Fibroblast of pulmonary artery (primary cell): ENCODE measurements at regions not wholly inside any gene's neighbourhood (a gene's known extent, or its start where the extent isn't known, plus 50 kb on each side); places are given as distances from the start of the nearest gene placed in this dataset.

Experiments
- DNase-seq: peaks from one replicate; pipeline ENCODE4 v3.0.0-alpha.2; 2010; ENCODE audit warnings: low read depth
- H3K4me3 ChIP-seq: replicated peaks from 2 replicates; pipeline ENCODE4 v1.5.1; 2011; ENCODE audit warnings: low read depth, mild to moderate bottlenecking, control low read depth, low read length, moderate library complexity
- TF ChIP-seq, protein P1 (sequence below): IDR thresholded peaks from 2 replicates; pipeline ENCODE4 v1.5.1; 2011; ENCODE audit warnings: mild to moderate bottlenecking, control low read depth, low read length, inconsistent platforms; ENCODE audit errors: missing control alignments

DNA sequence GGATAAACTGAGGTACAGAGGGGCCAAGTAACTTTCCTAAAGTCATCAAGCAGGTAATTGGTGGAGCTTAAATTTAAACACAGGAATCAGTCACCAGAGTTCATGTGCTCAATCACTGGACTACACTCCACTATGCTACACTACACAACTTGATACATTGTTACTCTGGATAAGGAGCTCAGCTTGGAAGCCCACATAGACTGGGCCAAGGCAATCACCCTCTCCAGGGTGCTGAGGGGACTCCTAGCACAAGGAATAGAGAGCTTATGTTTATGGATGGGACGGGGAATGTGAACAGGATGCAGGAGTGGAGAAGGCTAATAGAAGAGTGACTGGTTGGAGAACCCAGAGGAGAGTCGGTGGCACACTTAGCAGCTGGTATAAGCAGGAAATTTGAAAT is 113.5 kb upstream of the NFIB start:
- no peak overlapping the region for H3K4me3 ChIP-seq
- DNase-seq: no peak
- TF ChIP-seq, protein P1, sequence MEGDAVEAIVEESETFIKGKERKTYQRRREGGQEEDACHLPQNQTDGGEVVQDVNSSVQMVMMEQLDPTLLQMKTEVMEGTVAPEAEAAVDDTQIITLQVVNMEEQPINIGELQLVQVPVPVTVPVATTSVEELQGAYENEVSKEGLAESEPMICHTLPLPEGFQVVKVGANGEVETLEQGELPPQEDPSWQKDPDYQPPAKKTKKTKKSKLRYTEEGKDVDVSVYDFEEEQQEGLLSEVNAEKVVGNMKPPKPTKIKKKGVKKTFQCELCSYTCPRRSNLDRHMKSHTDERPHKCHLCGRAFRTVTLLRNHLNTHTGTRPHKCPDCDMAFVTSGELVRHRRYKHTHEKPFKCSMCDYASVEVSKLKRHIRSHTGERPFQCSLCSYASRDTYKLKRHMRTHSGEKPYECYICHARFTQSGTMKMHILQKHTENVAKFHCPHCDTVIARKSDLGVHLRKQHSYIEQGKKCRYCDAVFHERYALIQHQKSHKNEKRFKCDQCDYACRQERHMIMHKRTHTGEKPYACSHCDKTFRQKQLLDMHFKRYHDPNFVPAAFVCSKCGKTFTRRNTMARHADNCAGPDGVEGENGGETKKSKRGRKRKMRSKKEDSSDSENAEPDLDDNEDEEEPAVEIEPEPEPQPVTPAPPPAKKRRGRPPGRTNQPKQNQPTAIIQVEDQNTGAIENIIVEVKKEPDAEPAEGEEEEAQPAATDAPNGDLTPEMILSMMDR: no peak

DNA sequence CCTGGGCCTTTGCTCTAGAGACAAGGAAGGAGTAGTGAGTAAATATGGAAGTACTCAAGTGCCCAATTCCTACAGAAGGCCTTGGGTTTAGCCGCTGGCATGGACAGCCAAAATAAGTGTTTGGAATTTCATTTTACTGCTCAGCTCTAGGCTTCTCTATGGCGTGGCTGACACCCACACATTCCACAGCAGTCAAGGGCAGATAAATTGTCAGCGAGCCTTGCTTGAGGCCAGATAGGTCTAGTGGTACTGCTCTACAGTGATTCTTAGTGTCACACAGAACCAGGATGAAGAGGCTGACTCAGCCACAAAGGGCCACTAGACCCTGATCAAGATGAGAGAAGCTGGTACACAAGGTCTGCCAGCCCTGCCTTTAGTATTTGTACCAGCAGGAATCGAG is 111.0 kb upstream of the NFIB start:
- no peak overlapping the region for H3K4me3 ChIP-seq
- TF ChIP-seq, protein P1: no peak
- peak; percentile 20 for DNase-seq

DNA sequence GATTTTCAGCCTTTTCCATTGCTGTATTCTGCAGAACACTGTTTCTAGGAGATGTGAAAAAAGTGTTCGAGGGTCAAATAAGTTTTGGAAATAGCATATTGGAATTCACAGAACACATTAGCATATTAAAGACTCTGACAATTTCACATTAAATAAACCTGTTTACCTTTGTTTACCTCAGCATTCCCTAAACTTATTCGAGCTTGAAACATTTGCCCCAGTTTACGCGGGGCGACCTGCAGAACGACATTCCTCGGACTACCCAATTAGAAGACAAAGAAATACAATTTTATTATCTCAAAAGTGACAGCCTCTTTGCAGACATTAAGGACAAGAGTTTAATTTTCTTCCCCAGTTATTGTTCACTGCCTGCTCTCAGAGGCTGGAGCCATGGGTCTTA is 110.3 kb upstream of the NFIB start:
- no peak for DNase-seq
- TF ChIP-seq, protein P1: no peak
- H3K4me3 ChIP-seq: no peak overlapping the region

DNA sequence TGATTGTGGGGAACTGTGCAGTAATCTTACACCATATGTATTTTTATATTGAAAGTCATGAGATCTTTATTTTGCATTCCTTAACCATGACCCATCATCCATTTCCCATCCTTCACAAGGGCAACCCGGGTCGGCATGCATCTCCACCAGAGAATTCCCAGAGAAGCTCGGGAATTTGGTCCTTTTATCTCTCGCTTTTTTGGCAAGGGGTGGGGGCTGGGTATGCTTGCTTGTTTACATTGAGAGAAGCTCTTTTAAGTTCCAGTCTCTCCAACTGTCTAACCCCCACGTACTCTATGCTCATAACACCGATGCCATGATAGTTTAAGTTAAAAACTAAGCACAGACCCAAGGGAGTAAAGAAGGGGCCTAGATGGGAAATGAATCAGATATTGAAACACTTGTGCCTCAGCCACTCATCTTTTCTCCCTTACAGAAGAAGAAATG is 109.9 kb upstream of the NFIB start:
- TF ChIP-seq, protein P1: no peak
- peak; percentile 86 for DNase-seq
- no peak overlapping the region for H3K4me3 ChIP-seq

DNA sequence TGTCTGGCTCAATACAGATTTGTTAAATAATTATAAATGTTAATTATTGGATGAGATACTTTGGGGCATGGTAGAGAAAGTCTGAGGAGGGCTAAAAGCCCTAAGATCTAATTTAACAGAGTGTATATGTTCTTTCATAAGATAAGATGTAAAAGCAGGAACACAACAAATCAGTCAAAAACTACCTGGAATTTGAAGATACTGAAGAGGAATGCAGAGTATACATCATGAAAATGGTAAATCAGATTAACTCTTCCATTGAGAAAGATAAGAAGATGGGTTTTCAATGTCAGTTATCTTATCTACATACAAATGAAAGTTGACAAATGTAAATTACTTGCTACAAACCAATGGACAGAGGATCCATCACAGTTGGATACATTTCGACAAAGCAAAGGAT is 107.3 kb upstream of the NFIB start:
- TF ChIP-seq, protein P1: no peak

DNA sequence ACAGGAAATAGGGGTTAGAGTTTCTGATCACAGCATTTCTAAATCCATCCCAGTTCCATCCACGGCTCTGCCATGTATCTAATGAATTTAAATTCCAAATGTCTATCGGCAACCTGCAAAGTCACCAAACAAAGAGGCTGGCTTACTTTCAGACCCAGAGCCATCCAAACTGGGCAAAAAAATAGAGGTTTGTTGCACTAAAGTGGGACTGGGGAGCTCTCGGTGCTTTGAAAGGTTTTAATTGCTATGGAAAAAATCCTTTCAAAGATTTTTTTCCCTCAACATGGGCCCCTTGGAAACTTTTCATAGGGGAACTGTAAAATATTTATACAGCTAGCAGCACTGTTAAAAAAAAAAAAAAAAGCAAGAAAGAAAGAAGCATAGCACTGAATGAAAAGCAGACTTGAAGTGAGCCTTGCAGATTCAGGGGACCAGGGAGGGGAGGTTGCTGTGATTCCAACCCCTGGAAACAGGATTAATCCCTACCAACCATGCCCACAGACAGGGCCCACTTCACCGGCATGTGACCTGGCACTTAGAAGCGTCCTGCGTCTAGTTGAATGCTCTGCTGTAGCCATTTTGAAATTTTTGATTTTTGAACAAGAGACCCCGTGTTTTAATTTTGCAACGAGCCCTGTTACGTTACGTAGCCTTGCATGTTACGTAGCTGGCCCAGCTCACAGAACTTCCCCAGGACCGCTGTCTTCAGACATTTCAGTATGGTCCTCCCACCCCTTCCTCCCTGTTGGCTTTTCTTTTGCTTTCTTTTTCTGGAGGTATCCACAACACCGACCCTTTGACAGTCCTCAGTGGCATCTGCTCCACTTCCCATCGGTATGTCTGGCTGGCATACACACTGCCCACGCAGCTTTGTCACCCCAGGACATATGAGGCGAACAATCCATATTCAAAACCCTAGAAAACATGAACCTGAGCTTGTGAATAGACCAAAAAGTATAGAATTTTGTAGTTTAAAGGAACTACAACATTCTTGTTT is 105.3 kb upstream of the NFIB start:
- TF ChIP-seq, protein P1: no peak
- H3K4me3 ChIP-seq: no peak overlapping the region
- no peak for DNase-seq

More for the DNA sequence above, 107.3 kb upstream of the NFIB start:
- DNase-seq: no peak
- no peak overlapping the region for H3K4me3 ChIP-seq
